ENCODE measurements at regions not wholly inside any gene's neighbourhood (a gene's known extent, or its start where the extent isn't known, plus 50 kb on each side); places are given as distances from the start of the nearest gene placed in this dataset.
A peak's percentile ranks its signal among the peaks of the same experiment; 100 is the strongest.

GRCh38 chr3:104367000-104367399 is 999.7 kb upstream of the ALCAM start:
- TF ChIP-seq CTCF (IDR thresholded peaks at IDR 0.05; ENCODE audit: borderline replicate concordance, extremely low read depth, insufficient read depth) = no peak
- no peaks in the 10 kb centered on the region for H3K36me3 ChIP-seq (ENCODE audit: control insufficient read depth in 2 of 3, insufficient read depth in 3 of 3, low read length in 3 of 3)
- FAIRE-seq (no peak), DNase-seq (no peak)
- no peaks in the 10 kb centered on the region for H3K4me1 ChIP-seq (ENCODE audit: control insufficient read depth in 2 of 3, insufficient read depth in 2 of 3, low read depth in 1 of 3, low read length in 3 of 3)
- no peaks in the 10 kb centered on the region for H3K27me3 ChIP-seq (ENCODE audit: control insufficient read depth, insufficient read depth, low read length)
- H3K9ac ChIP-seq (ENCODE audit: low read length in 3 of 3) = no peak overlapping the region
- intact Hi-C loops (cut with DNase I) = no loop called here
- no peaks in the 10 kb centered on the region for H3K9me3 ChIP-seq (ENCODE audit: control insufficient read depth in 2 of 3, insufficient read depth in 1 of 3, low read length in 3 of 3)
- H3K27ac ChIP-seq (ENCODE audit: low read depth in 2 of 2, low read length in 2 of 2) = no peak overlapping the region
- H3K4me3 ChIP-seq (ENCODE audit: low read length in 3 of 3) = no peak overlapping the region

GRCh38 chr3:104368760-104369159 is 997.9 kb upstream of the ALCAM start:
- H3K27ac ChIP-seq (ENCODE audit: low read depth in 2 of 2, low read length in 2 of 2) = no peak overlapping the region
- DNase-seq (no peak), FAIRE-seq (no peak)
- no peaks in the 10 kb centered on the region for H3K36me3 ChIP-seq (ENCODE audit: control insufficient read depth in 2 of 3, insufficient read depth in 3 of 3, low read length in 3 of 3)
- no peak for TF ChIP-seq CTCF (IDR thresholded peaks at IDR 0.05; ENCODE audit: borderline replicate concordance, extremely low read depth, insufficient read depth)
- H3K4me1 ChIP-seq (ENCODE audit: control insufficient read depth in 2 of 3, insufficient read depth in 2 of 3, low read depth in 1 of 3, low read length in 3 of 3) = no peaks in the 10 kb centered on the region
- H3K9ac ChIP-seq (ENCODE audit: low read length in 3 of 3) = no peak overlapping the region
- intact Hi-C loops (cut with DNase I) = no loop called here
- H3K4me3 ChIP-seq (ENCODE audit: low read length in 3 of 3) = no peak overlapping the region
- H3K27me3 ChIP-seq (ENCODE audit: control insufficient read depth, insufficient read depth, low read length) = no peaks in the 10 kb centered on the region
- no peaks in the 10 kb centered on the region for H3K9me3 ChIP-seq (ENCODE audit: control insufficient read depth in 2 of 3, insufficient read depth in 1 of 3, low read length in 3 of 3)

GRCh38 chr3:104385421-104385820 is 981.3 kb upstream of the ALCAM start:
- no peaks in the 10 kb centered on the region for H3K27me3 ChIP-seq (ENCODE audit: control insufficient read depth, insufficient read depth, low read length)
- H3K9ac ChIP-seq (ENCODE audit: low read length in 3 of 3) = no peak overlapping the region
- no peaks in the 10 kb centered on the region for H3K4me1 ChIP-seq (ENCODE audit: control insufficient read depth in 2 of 3, insufficient read depth in 2 of 3, low read depth in 1 of 3, low read length in 3 of 3)
- no peak overlapping the region for H3K27ac ChIP-seq (ENCODE audit: low read depth in 2 of 2, low read length in 2 of 2)
- H3K36me3 ChIP-seq (ENCODE audit: control insufficient read depth in 2 of 3, insufficient read depth in 3 of 3, low read length in 3 of 3) = no peaks in the 10 kb centered on the region
- intact Hi-C loops (cut with DNase I) = no loop called here
- DNase-seq (no peak), FAIRE-seq (no peak)
- H3K9me3 ChIP-seq (ENCODE audit: control insufficient read depth in 2 of 3, insufficient read depth in 1 of 3, low read length in 3 of 3) = no peaks in the 10 kb centered on the region
- no peak for TF ChIP-seq CTCF (IDR thresholded peaks at IDR 0.05; ENCODE audit: borderline replicate concordance, extremely low read depth, insufficient read depth)
- no peak overlapping the region for H3K4me3 ChIP-seq (ENCODE audit: low read length in 3 of 3)

GRCh38 chr3:104388619-104389018 is 978.1 kb upstream of the ALCAM start:
- peak in 1 of 5 donors; percentile 10 for DNase-seq
- H3K4me1 ChIP-seq (ENCODE audit: control insufficient read depth in 2 of 3, insufficient read depth in 2 of 3, low read depth in 1 of 3, low read length in 3 of 3) = no peaks in the 10 kb centered on the region
- no peak overlapping the region for H3K27ac ChIP-seq (ENCODE audit: low read depth in 2 of 2, low read length in 2 of 2)
- intact Hi-C loops (cut with DNase I) = no loop called here
- no peaks in the 10 kb centered on the region for H3K27me3 ChIP-seq (ENCODE audit: control insufficient read depth, insufficient read depth, low read length)
- H3K9me3 ChIP-seq (ENCODE audit: control insufficient read depth in 2 of 3, insufficient read depth in 1 of 3, low read length in 3 of 3) = no peaks in the 10 kb centered on the region
- no peak overlapping the region for H3K4me3 ChIP-seq (ENCODE audit: low read length in 3 of 3)
- no peak for TF ChIP-seq CTCF (IDR thresholded peaks at IDR 0.05; ENCODE audit: borderline replicate concordance, extremely low read depth, insufficient read depth)
- H3K36me3 ChIP-seq (ENCODE audit: control insufficient read depth in 2 of 3, insufficient read depth in 3 of 3, low read length in 3 of 3) = no peaks in the 10 kb centered on the region
- H3K9ac ChIP-seq (ENCODE audit: low read length in 3 of 3) = no peak overlapping the region
- no peak for FAIRE-seq
